Vagina (tissue), 2 donors: ENCODE measurements at regions not wholly inside any gene's neighbourhood (a gene's known extent, or its start where the extent isn't known, plus 50 kb on each side); places are given as distances from the start of the nearest gene placed in this dataset.
"Not testable (repeated sequence)": the region's sequence is repeated elsewhere in the genome, so short reads cannot be mapped to it uniquely, and the experiment has no call there.

ENCODE experiments used
- DNase-seq, 2 donors: peaks; one replicate each; pipeline ENCODE4 v3.0.0-alpha.2; 2017; ENCODE audit errors: extremely low spot score in 2 of 2
- H3K27ac ChIP-seq: fragments of 200-600 bp; sonication (generic); one replicate; pipeline ENCODE4 v1.5.1; 2019
- H3K27me3 ChIP-seq: fragments of 200-600 bp; sonication (generic); one replicate; pipeline ENCODE4 v1.5.1; 2019
- H3K36me3 ChIP-seq, 2 donors: fragments of 200-600 bp; sonication (generic); one replicate each; pipeline ENCODE4 v1.5.1; 2017 to 2019
- H3K4me1 ChIP-seq: fragments of 200-600 bp; sonication (generic); one replicate; pipeline ENCODE4 v1.5.1; 2019
- H3K4me3 ChIP-seq, 2 donors: fragments of 200-600 bp; sonication (generic); 1 replicate in 1 of 2; 2 replicates in 1 of 2; pipeline ENCODE4 v1.5.1; 2016 to 2019
- H3K9me3 ChIP-seq: fragments of 200-600 bp; sonication (generic); one replicate; pipeline ENCODE4 v1.5.1; 2019
- POLR2A ChIP-seq, 2 donors: fragments of 450-650 bp; IDR thresholded peaks; one replicate each; pipeline ENCODE4 v1.6.1; 2017; ENCODE audit warnings: antibody characterized with exemption in 2 of 2, mild to moderate bottlenecking in 2 of 2, moderate library complexity in 2 of 2
- POLR2AphosphoS5 ChIP-seq, 2 donors: sonication (generic); formaldehyde crosslinking; IDR thresholded peaks; one replicate each; pipeline ENCODE4 v1.9.0; 2017; ENCODE audit warnings: antibody characterized with exemption in 2 of 2, mild to moderate bottlenecking in 2 of 2, low read depth in 1 of 2; ENCODE audit not compliant: insufficient read depth in 1 of 2
- intact Hi-C: fragments of 100-400 bp; cut with DNase I; formaldehyde crosslinking; loops from one replicate; pipeline ENCODE4 v1.15.1; 2023
- TF ChIP-seq, protein P1 (sequence below), 3 experiments: fragments of 450-650 bp in 2 of 3; fragments of 200-600 bp in 1 of 3; sonication (generic) in 1 of 3; IDR thresholded peaks; one replicate each; pipeline ENCODE4 v1.5.1; 2017 to 2019; ENCODE audit warnings: antibody characterized with exemption in 3 of 3, mild to moderate bottlenecking in 2 of 3, moderate library complexity in 2 of 3

DNA sequence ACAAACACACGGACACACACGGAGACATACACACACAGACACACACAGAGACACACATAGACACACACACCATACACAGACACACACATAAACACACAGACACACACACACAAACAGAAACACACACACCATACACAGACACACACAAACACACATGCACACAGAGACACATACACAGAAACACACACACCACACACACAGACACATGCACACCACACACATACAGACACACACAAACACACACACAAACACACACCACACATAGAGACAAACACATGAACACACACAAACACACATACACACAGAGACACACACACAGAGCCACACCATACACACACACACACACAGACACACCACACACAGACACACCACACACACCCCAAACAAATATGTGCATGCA is 152.7 kb upstream of the FOXD4L5 start:
- DNase-seq, result no peak
- no peaks in the 10 kb centered on the region for H3K27me3 ChIP-seq
- intact Hi-C loops, result no loop called here
- H3K4me1 ChIP-seq, result no peaks in the 10 kb centered on the region
- TF ChIP-seq POLR2A (IDR thresholded peaks at IDR 0.05) (no peak), POLR2AphosphoS5 (IDR thresholded peaks at IDR 0.05; ENCODE audit: insufficient read depth in 1 of 2, low read depth in 1 of 2) (no peak)
- TF ChIP-seq, protein P1, sequence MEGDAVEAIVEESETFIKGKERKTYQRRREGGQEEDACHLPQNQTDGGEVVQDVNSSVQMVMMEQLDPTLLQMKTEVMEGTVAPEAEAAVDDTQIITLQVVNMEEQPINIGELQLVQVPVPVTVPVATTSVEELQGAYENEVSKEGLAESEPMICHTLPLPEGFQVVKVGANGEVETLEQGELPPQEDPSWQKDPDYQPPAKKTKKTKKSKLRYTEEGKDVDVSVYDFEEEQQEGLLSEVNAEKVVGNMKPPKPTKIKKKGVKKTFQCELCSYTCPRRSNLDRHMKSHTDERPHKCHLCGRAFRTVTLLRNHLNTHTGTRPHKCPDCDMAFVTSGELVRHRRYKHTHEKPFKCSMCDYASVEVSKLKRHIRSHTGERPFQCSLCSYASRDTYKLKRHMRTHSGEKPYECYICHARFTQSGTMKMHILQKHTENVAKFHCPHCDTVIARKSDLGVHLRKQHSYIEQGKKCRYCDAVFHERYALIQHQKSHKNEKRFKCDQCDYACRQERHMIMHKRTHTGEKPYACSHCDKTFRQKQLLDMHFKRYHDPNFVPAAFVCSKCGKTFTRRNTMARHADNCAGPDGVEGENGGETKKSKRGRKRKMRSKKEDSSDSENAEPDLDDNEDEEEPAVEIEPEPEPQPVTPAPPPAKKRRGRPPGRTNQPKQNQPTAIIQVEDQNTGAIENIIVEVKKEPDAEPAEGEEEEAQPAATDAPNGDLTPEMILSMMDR (IDR thresholded peaks at IDR 0.05), result no peak
- H3K27ac ChIP-seq, result no peak overlapping the region
- H3K9me3 ChIP-seq, result no peaks in the 10 kb centered on the region
- no peak overlapping the region for H3K4me3 ChIP-seq
- H3K36me3 ChIP-seq, result no peaks in the 10 kb centered on the region

DNA sequence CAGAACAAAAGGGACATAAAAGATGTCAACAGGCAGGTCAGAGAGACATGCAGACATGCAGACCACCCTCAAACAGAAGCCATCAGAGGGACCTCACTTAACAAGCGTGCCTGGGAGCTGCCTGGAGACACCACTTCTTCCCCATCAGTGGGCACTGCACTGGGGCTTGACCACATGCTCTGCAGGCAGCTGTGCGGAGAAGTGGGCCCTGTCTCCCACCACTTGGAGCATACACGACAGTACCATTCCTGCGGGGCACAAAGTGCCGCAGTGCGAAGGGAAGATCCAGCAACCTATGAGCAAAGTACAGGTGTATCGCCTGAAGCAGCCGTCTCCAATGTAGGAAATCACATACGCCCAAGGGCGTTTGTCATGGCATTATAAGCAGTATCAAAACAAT is 150.5 kb upstream of the FOXD4L5 start:
- no peaks in the 10 kb centered on the region for H3K4me1 ChIP-seq
- TF ChIP-seq, protein P1 (IDR thresholded peaks at IDR 0.05), result no peak
- TF ChIP-seq POLR2A (IDR thresholded peaks at IDR 0.05) (no peak), POLR2AphosphoS5 (IDR thresholded peaks at IDR 0.05; ENCODE audit: insufficient read depth in 1 of 2, low read depth in 1 of 2) (no peak)
- H3K36me3 ChIP-seq, result no peaks in the 10 kb centered on the region
- H3K27me3 ChIP-seq, result no peaks in the 10 kb centered on the region
- intact Hi-C loops, result no loop called here
- no peak overlapping the region for H3K27ac ChIP-seq
- no peaks in the 10 kb centered on the region for H3K9me3 ChIP-seq
- no peak overlapping the region for H3K4me3 ChIP-seq
- peak in 1 of 2 donors; percentile 93 for DNase-seq

DNA sequence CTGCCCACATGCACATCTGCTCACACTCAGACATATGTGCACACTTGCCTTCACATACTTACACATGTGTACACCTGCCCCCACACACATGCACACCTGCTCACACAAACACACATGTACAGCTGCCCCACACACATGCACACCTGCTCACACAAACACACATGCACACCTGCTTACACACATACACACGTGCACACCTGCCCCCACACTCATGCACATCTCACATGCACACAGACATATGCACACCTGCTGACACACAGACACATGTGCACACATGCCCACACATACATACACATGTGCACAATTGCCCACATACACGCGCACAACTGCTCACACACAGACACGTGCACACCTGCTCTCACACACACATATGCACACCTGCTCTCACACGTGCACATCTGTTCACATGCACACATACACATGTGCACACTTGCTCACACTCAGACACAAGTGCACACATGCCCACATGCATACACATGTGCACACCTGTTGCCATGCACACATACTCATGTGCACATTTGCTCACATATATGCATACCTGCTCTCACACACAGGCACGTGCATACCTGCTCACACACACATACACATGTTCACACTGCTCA is 147.8 kb upstream of the FOXD4L5 start:
- Histone ChIP-seq H3K27me3 (no peaks in the 10 kb centered on the region), H3K4me1 (no peaks in the 10 kb centered on the region), H3K9me3 (no peaks in the 10 kb centered on the region), H3K4me3 (no peak overlapping the region), H3K27ac (no peak overlapping the region), H3K36me3 (no peaks in the 10 kb centered on the region)
- TF ChIP-seq POLR2A (IDR thresholded peaks at IDR 0.05), result no peak
- TF ChIP-seq POLR2AphosphoS5 (IDR thresholded peaks at IDR 0.05; ENCODE audit: insufficient read depth in 1 of 2, low read depth in 1 of 2), result no peak
- TF ChIP-seq, protein P1 (IDR thresholded peaks at IDR 0.05), result no peak
- DNase-seq, result no peak
- intact Hi-C loops, result no loop called here

DNA sequence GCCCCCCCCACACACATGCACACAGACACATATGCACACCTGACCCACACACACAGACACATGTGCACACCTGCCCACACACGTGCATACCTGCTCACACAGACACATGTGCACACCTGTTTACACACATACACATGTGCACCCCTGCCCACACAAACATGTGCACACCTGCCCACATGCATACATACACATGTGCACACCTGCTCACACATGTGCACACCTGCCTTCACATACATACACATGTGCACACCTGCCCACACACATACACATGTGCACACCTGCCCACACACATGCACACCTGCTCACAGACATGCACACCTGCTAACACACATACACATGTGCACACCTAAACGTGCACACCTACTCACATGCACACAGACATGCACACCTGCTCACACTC is 147.0 kb upstream of the FOXD4L5 start:
- Histone ChIP-seq H3K4me1 (no peaks in the 10 kb centered on the region), H3K27ac (no peak overlapping the region), H3K27me3 (no peaks in the 10 kb centered on the region), H3K36me3 (no peaks in the 10 kb centered on the region), H3K4me3 (no peak overlapping the region), H3K9me3 (no peaks in the 10 kb centered on the region)
- TF ChIP-seq POLR2A (IDR thresholded peaks at IDR 0.05) (no peak), POLR2AphosphoS5 (IDR thresholded peaks at IDR 0.05; ENCODE audit: insufficient read depth in 1 of 2, low read depth in 1 of 2) (no peak)
- TF ChIP-seq, protein P1 (IDR thresholded peaks at IDR 0.05), result no peak
- DNase-seq, result no peak
- intact Hi-C loops, result no loop called here

DNA sequence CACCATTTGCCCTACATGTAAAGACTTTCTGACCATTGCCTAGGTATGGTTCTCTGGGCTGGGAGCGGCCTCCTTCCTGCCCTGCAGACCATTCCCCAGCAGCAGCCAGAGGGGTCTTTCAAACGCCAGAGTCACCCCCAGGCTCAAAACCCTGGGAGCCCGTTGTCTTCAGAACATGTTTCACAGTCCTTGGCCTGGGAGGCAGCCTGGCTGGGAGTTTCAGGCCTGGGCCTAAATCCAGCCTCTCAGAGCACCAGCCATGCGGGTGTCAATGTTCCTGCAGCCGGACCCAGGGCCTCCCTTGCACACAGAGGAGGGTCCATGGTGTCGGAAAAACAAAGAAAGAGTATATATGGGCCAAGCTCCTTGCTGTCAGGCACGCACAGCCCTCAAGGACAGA is 145.2 kb upstream of the FOXD4L5 start:
- TF ChIP-seq POLR2A (IDR thresholded peaks at IDR 0.05), result no peak
- TF ChIP-seq POLR2AphosphoS5 (IDR thresholded peaks at IDR 0.05; ENCODE audit: insufficient read depth in 1 of 2, low read depth in 1 of 2), result no peak
- TF ChIP-seq, protein P1 (IDR thresholded peaks at IDR 0.05), result no peak
- no peak overlapping the region for H3K27ac ChIP-seq

DNA sequence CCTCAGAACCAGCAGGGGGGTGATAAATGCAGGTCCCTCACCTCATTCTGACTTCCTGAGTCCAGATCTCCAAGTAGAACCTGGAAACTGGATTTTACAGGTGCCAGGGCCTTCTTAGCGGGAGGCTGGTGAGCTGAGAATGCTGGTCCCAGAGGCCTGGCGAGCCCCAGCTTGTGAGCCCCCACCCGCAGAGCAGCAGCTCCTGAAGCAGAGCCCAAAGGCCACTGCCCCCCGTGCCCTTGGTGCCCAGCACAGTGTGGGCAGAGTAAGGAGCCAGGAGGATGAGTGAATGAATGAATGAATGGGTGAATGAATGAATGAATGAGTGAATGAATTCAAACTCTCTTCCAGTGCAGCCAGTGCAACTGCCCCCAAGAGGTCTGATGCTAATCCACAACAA is 142.4 kb upstream of the FOXD4L5 start:
- DNase-seq, H3K4me3 ChIP-seq, H3K36me3 ChIP-seq, H3K4me1 ChIP-seq, H3K27me3 ChIP-seq, H3K27ac ChIP-seq, intact Hi-C loops, H3K9me3 ChIP-seq: not testable (repeated sequence)

More for the DNA sequence above, 145.2 kb upstream of the FOXD4L5 start:
- Histone ChIP-seq H3K27me3 (no peaks in the 10 kb centered on the region), H3K9me3 (no peaks in the 10 kb centered on the region), H3K4me1 (no peaks in the 10 kb centered on the region), H3K36me3 (no peaks in the 10 kb centered on the region), H3K4me3 (no peak overlapping the region)
- intact Hi-C loops, result no loop called here
- no peak for DNase-seq

DNA sequence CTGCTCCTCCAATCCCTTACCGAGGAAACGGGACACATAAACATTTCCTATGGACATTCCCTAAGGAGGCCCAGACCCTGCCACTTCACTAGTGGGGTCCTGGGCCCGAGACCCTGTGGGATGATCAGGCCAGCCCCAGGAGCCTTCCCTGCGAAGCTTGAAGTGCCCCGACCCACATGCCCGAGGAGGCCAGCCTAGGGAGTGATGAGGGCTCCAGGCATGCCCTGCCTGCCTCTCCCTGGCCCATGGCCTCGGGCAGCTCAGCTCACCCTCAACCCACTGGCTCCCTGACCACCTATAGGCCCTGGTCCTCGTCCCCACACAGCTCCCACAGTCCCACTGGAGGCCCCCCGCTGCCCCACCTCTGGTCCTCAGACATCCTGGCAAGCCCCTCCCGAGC is 141.8 kb upstream of the FOXD4L5 start:
- not testable (repeated sequence) for H3K4me1 ChIP-seq, H3K9me3 ChIP-seq

More for the DNA sequence above, 141.8 kb upstream of the FOXD4L5 start:
- H3K27me3 ChIP-seq, intact Hi-C loops, DNase-seq, H3K27ac ChIP-seq, H3K36me3 ChIP-seq, H3K4me3 ChIP-seq: not testable (repeated sequence)
